GM23338 (cell line): ENCODE measurements at regions not wholly inside any gene's neighbourhood (a gene's known extent, or its start where the extent isn't known, plus 50 kb on each side); places are given as distances from the start of the nearest gene placed in this dataset.

Experiments
- ATAC-seq: fragments of 200-7000 bp; cut with Tn5 transposase; 3 replicates; pipeline ENCODE4 v1.9.1; 2020
- DNase-seq: peaks from one replicate; pipeline ENCODE4 v3.0.0-alpha.2; 2015; ENCODE audit warnings: low spot score
- H2AFZ ChIP-seq: fragments of 200-600 bp; sonication (generic); 2 replicates; pipeline ENCODE4 v1.8.0; 2016; ENCODE audit warnings: antibody characterized with exemption, mild to moderate bottlenecking, moderate library complexity
- H3F3A ChIP-seq: fragments of 200-600 bp; sonication (generic); replicated peaks from 2 replicates; pipeline ENCODE4 v1.8.0; 2017; ENCODE audit warnings: antibody characterized with exemption, mixed run types, low read depth
- H3K27ac ChIP-seq: fragments of 200-600 bp; sonication (generic); 2 replicates; pipeline ENCODE4 v1.6.1; 2016; ENCODE audit warnings: low read depth
- H3K27me3 ChIP-seq: fragments of 200-600 bp; sonication (generic); 2 replicates; pipeline ENCODE4 v1.8.0; 2016; ENCODE audit warnings: mild to moderate bottlenecking, mixed run types, moderate library complexity; ENCODE audit not compliant: insufficient read depth
- H3K36me3 ChIP-seq: fragments of 200-600 bp; sonication (generic); 2 replicates; pipeline ENCODE4 v1.8.0; 2016; ENCODE audit warnings: mild to moderate bottlenecking; ENCODE audit not compliant: insufficient read depth
- H3K4me1 ChIP-seq: fragments of 200-600 bp; sonication (generic); 2 replicates; pipeline ENCODE4 v1.8.0; 2016; ENCODE audit warnings: mild to moderate bottlenecking, moderate library complexity; ENCODE audit not compliant: insufficient read depth
- H3K4me2 ChIP-seq: fragments of 200-600 bp; sonication (generic); 2 replicates; pipeline ENCODE4 v1.7.1; 2017; ENCODE audit warnings: mixed run types
- H3K4me3 ChIP-seq: fragments of 200-600 bp; sonication (generic); 2 replicates; pipeline ENCODE4 v1.6.1; 2016; ENCODE audit warnings: mixed run types
- H3K79me2 ChIP-seq: fragments of 200-600 bp; sonication (generic); replicated peaks from 2 replicates; pipeline ENCODE4 v1.8.0; 2017; ENCODE audit warnings: mild to moderate bottlenecking; ENCODE audit not compliant: insufficient read depth
- H3K9me2 ChIP-seq: fragments of 200-600 bp; sonication (generic); 2 replicates; pipeline ENCODE4 v1.8.0; 2017; ENCODE audit not compliant: insufficient read depth
- H4K20me1 ChIP-seq: fragments of 200-600 bp; sonication (generic); replicated peaks from 2 replicates; pipeline ENCODE4 v1.8.0; 2017; ENCODE audit warnings: mild to moderate bottlenecking; ENCODE audit not compliant: insufficient read depth
- H3K27ac Mint-ChIP-seq: 2 replicates; pipeline ENCODE4 v1.8.0; 2020; ENCODE audit warnings: inconsistent platforms, mild to moderate bottlenecking, moderate library complexity, mixed read lengths
- H3K27me3 Mint-ChIP-seq: 3 replicates; pipeline ENCODE4 v1.8.0; 2022; ENCODE audit warnings: low read depth, mild to moderate bottlenecking, moderate library complexity, mixed read lengths, inconsistent platforms; ENCODE audit not compliant: insufficient read depth, poor library complexity
- H3K36me3 Mint-ChIP-seq: 3 replicates; pipeline ENCODE4 v1.8.0; 2021; ENCODE audit warnings: low read depth, mild to moderate bottlenecking, inconsistent platforms, moderate library complexity, mixed read lengths
- H3K4me1 Mint-ChIP-seq: 3 replicates; pipeline ENCODE4 v1.8.0; 2020; ENCODE audit warnings: mild to moderate bottlenecking, inconsistent platforms, mixed read lengths
- H3K4me3 Mint-ChIP-seq: 3 replicates; pipeline ENCODE4 v1.8.0; 2021; ENCODE audit warnings: moderate library complexity, mild to moderate bottlenecking, inconsistent platforms, mixed read lengths
- H3K9me3 Mint-ChIP-seq: 3 replicates; pipeline ENCODE4 v1.8.0; 2020; ENCODE audit warnings: moderate library complexity, mild to moderate bottlenecking, inconsistent platforms, mixed read lengths
- CREB1 ChIP-seq: fragments of 250-450 bp; sonication (Bioruptor Pico); IDR thresholded peaks from 2 replicates; pipeline ENCODE4 v1.5.0; 2020; ENCODE audit warnings: low read depth, mild to moderate bottlenecking, moderate library complexity
- EZH2 ChIP-seq: fragments of 200-600 bp; sonication (generic); IDR thresholded peaks from one replicate; pipeline ENCODE4 v1.8.0; 2017; ENCODE audit warnings: antibody characterized with exemption, mild to moderate bottlenecking, low read depth; ENCODE audit not compliant: unreplicated experiment
- EZH2phosphoT487 ChIP-seq: fragments of 200-600 bp; sonication (generic); IDR thresholded peaks from one replicate; pipeline ENCODE4 v1.8.1; 2018; ENCODE audit warnings: antibody characterized with exemption; ENCODE audit not compliant: unreplicated experiment
- JUNB ChIP-seq: IDR thresholded peaks from one replicate; pipeline ENCODE4 v1.6.1; 2016; ENCODE audit warnings: antibody characterized with exemption; ENCODE audit not compliant: unreplicated experiment
- NANOG ChIP-seq: IDR thresholded peaks from 2 replicates; pipeline ENCODE4 v1.6.1; 2016; ENCODE audit warnings: antibody characterized with exemption, borderline replicate concordance
- POLR2AphosphoS5 ChIP-seq: IDR thresholded peaks from 2 replicates; pipeline ENCODE4 v1.6.1; 2016; ENCODE audit warnings: antibody characterized with exemption, low read depth
- STAT1 ChIP-seq: IDR thresholded peaks from one replicate; pipeline ENCODE4 v1.6.1; 2016; ENCODE audit warnings: antibody characterized with exemption; ENCODE audit not compliant: unreplicated experiment
- ZNF114 ChIP-seq: fragments of 250-450 bp; sonication (Bioruptor Pico); IDR thresholded peaks from 2 replicates; pipeline ENCODE4 v1.5.0; 2020; ENCODE audit warnings: mild to moderate bottlenecking, moderate library complexity
- ZNF331 ChIP-seq: fragments of 250-450 bp; sonication (Bioruptor Pico); IDR thresholded peaks from 2 replicates; pipeline ENCODE4 v1.5.0; 2020; ENCODE audit warnings: low read depth, mild to moderate bottlenecking, moderate library complexity
- TF ChIP-seq, protein P1 (sequence below): fragments of 250-450 bp; sonication (Bioruptor Pico); IDR thresholded peaks from 2 replicates; pipeline ENCODE4 v1.5.0; 2020; ENCODE audit warnings: mild to moderate bottlenecking, moderate library complexity
- TF ChIP-seq, protein P2 (sequence below): IDR thresholded peaks from one replicate; pipeline ENCODE4 v1.6.1; 2018; ENCODE audit warnings: antibody characterized with exemption; ENCODE audit not compliant: unreplicated experiment
- TF ChIP-seq, protein P3 (sequence below), 2 experiments: fragments of 200-600 bp in 1 of 2; sonication (generic) in 1 of 2; conservative IDR thresholded peaks; 2 replicates each; pipeline versions ENCODE4 v1.5.1 to v1.6.1; 2016 to 2017; ENCODE audit warnings: antibody characterized with exemption in 2 of 2, low read depth in 2 of 2, mild to moderate bottlenecking in 2 of 2, moderate library complexity in 1 of 2
- TF ChIP-seq, protein P4 (sequence below): IDR thresholded peaks from 2 replicates; pipeline ENCODE4 v1.6.1; 2016; ENCODE audit warnings: antibody characterized with exemption

DNA sequence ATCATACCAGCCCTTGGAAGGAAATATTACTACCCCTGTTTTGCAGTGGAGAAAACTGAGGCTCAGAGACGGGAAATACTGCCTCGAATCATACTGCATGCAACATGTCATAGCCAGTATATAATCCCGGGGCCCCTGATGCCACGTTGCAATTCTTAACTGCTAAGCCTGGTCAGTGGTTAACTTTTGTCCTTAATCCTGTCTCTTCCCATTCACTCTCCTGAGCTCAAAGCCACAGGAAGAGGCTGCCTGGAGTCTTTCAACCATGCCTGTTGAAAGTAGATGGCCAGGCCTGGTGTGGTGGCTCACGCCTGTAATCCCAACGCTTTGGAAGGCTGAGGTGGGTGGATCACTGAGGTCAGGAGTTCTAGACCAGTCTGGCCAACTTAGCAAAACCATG, 166.6 kb downstream of the MIAT start:
- H3K4me1 ChIP-seq = no peaks in the 10 kb centered on the region
- H3K4me2 ChIP-seq = no peak overlapping the region
- H3K9me3 Mint-ChIP-seq = peaks cover 9% of the 10 kb centered on the region
- no peak for DNase-seq
- H3K9me2 ChIP-seq = no peaks in the 10 kb centered on the region
- no peak overlapping the region for H3K27ac ChIP-seq
- no peaks in the 10 kb centered on the region for H3K79me2 ChIP-seq
- no peak for ATAC-seq
- H3F3A ChIP-seq = no peaks in the 10 kb centered on the region
- H3K4me3 Mint-ChIP-seq = no peak overlapping the region
- no peaks in the 10 kb centered on the region for H3K36me3 ChIP-seq
- TF ChIP-seq ZNF331 (CRISPR knock-in tag) (no peak), NANOG (no peak), POLR2AphosphoS5 (no peak), EZH2phosphoT487 (no peak), ZNF114 (CRISPR knock-in tag) (no peak), CREB1 (CRISPR knock-in tag) (no peak), JUNB (no peak), STAT1 (no peak), EZH2 (no peak)
- TF ChIP-seq, protein P1, sequence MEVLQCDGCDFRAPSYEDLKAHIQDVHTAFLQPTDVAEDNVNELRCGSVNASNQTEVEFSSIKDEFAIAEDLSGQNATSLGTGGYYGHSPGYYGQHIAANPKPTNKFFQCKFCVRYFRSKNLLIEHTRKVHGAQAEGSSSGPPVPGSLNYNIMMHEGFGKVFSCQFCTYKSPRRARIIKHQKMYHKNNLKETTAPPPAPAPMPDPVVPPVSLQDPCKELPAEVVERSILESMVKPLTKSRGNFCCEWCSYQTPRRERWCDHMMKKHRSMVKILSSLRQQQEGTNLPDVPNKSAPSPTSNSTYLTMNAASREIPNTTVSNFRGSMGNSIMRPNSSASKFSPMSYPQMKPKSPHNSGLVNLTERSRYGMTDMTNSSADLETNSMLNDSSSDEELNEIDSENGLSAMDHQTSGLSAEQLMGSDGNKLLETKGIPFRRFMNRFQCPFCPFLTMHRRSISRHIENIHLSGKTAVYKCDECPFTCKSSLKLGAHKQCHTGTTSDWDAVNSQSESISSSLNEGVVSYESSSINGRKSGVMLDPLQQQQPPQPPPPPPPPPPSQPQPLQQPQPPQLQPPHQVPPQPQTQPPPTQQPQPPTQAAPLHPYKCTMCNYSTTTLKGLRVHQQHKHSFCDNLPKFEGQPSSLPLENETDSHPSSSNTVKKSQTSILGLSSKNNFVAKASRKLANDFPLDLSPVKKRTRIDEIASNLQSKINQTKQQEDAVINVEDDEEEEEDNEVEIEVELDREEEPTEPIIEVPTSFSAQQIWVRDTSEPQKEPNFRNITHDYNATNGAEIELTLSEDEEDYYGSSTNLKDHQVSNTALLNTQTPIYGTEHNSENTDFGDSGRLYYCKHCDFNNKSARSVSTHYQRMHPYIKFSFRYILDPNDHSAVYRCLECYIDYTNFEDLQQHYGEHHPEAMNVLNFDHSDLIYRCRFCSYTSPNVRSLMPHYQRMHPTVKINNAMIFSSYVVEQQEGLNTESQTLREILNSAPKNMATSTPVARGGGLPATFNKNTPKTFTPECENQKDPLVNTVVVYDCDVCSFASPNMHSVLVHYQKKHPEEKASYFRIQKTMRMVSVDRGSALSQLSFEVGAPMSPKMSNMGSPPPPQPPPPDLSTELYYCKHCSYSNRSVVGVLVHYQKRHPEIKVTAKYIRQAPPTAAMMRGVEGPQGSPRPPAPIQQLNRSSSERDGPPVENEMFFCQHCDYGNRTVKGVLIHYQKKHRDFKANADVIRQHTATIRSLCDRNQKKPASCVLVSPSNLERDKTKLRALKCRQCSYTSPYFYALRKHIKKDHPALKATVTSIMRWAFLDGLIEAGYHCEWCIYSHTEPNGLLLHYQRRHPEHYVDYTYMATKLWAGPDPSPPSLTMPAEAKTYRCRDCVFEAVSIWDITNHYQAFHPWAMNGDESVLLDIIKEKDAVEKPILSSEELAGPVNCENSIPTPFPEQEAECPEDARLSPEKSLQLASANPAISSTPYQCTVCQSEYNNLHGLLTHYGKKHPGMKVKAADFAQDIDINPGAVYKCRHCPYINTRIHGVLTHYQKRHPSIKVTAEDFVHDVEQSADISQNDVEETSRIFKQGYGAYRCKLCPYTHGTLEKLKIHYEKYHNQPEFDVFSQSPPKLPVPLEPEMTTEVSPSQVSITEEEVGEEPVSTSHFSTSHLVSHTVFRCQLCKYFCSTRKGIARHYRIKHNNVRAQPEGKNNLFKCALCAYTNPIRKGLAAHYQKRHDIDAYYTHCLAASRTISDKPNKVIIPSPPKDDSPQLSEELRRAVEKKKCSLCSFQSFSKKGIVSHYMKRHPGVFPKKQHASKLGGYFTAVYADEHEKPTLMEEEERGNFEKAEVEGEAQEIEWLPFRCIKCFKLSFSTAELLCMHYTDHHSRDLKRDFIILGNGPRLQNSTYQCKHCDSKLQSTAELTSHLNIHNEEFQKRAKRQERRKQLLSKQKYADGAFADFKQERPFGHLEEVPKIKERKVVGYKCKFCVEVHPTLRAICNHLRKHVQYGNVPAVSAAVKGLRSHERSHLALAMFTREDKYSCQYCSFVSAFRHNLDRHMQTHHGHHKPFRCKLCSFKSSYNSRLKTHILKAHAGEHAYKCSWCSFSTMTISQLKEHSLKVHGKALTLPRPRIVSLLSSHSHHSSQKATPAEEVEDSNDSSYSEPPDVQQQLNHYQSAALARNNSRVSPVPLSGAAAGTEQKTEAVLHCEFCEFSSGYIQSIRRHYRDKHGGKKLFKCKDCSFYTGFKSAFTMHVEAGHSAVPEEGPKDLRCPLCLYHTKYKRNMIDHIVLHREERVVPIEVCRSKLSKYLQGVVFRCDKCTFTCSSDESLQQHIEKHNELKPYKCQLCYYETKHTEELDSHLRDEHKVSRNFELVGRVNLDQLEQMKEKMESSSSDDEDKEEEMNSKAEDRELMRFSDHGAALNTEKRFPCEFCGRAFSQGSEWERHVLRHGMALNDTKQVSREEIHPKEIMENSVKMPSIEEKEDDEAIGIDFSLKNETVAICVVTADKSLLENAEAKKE (CRISPR knock-in tag) = no peak
- TF ChIP-seq, protein P2, sequence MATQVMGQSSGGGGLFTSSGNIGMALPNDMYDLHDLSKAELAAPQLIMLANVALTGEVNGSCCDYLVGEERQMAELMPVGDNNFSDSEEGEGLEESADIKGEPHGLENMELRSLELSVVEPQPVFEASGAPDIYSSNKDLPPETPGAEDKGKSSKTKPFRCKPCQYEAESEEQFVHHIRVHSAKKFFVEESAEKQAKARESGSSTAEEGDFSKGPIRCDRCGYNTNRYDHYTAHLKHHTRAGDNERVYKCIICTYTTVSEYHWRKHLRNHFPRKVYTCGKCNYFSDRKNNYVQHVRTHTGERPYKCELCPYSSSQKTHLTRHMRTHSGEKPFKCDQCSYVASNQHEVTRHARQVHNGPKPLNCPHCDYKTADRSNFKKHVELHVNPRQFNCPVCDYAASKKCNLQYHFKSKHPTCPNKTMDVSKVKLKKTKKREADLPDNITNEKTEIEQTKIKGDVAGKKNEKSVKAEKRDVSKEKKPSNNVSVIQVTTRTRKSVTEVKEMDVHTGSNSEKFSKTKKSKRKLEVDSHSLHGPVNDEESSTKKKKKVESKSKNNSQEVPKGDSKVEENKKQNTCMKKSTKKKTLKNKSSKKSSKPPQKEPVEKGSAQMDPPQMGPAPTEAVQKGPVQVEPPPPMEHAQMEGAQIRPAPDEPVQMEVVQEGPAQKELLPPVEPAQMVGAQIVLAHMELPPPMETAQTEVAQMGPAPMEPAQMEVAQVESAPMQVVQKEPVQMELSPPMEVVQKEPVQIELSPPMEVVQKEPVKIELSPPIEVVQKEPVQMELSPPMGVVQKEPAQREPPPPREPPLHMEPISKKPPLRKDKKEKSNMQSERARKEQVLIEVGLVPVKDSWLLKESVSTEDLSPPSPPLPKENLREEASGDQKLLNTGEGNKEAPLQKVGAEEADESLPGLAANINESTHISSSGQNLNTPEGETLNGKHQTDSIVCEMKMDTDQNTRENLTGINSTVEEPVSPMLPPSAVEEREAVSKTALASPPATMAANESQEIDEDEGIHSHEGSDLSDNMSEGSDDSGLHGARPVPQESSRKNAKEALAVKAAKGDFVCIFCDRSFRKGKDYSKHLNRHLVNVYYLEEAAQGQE = no peak
- TF ChIP-seq, protein P3, sequence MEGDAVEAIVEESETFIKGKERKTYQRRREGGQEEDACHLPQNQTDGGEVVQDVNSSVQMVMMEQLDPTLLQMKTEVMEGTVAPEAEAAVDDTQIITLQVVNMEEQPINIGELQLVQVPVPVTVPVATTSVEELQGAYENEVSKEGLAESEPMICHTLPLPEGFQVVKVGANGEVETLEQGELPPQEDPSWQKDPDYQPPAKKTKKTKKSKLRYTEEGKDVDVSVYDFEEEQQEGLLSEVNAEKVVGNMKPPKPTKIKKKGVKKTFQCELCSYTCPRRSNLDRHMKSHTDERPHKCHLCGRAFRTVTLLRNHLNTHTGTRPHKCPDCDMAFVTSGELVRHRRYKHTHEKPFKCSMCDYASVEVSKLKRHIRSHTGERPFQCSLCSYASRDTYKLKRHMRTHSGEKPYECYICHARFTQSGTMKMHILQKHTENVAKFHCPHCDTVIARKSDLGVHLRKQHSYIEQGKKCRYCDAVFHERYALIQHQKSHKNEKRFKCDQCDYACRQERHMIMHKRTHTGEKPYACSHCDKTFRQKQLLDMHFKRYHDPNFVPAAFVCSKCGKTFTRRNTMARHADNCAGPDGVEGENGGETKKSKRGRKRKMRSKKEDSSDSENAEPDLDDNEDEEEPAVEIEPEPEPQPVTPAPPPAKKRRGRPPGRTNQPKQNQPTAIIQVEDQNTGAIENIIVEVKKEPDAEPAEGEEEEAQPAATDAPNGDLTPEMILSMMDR (conservative IDR thresholded peaks at IDR 0.05; ENCODE audit: low read depth in 2 of 2) = no peak
- TF ChIP-seq, protein P4, sequence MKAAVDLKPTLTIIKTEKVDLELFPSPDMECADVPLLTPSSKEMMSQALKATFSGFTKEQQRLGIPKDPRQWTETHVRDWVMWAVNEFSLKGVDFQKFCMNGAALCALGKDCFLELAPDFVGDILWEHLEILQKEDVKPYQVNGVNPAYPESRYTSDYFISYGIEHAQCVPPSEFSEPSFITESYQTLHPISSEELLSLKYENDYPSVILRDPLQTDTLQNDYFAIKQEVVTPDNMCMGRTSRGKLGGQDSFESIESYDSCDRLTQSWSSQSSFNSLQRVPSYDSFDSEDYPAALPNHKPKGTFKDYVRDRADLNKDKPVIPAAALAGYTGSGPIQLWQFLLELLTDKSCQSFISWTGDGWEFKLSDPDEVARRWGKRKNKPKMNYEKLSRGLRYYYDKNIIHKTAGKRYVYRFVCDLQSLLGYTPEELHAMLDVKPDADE = no peak
- H3K27me3 ChIP-seq = no peaks in the 10 kb centered on the region
- no peaks in the 10 kb centered on the region for H4K20me1 ChIP-seq
- H3K4me1 Mint-ChIP-seq = 0 out of 3 replicates have a peak, but pooled peaks cover 5% of the 10 kb centered on the region
- H3K27ac Mint-ChIP-seq = no peak overlapping the region
- no peak overlapping the region for H2AFZ ChIP-seq
- H3K36me3 Mint-ChIP-seq = peaks cover 3% of the 10 kb centered on the region; the same call in 2 of the 3 replicates
- no peak overlapping the region for H3K4me3 ChIP-seq
- peaks cover 5% of the 10 kb centered on the region for H3K27me3 Mint-ChIP-seq
